ENCODE measurements at regions not wholly inside any gene's neighbourhood (a gene's known extent, or its start where the extent isn't known, plus 50 kb on each side); places are given as distances from the start of the nearest gene placed in this dataset.

DNA sequence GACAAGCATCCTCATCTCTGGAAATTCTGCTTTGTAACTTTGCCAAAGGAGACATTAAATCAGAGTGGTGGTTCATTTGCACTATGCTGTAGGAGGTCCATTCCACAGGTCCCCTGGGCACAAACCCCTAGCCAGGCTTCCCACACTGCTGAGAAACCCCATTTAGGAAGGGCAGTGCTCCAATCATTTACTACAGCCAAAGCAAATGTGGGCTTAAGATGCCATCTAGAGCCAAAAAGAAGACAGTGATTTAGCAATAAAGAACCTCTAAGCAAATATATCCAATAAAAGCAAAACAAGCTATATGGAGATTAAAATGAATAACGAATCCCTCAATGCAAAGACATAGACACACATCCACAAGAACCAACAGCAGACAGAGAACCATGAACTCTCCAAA lies 129.0 kb upstream of the ALDH1B1 start:
- ChIA-PET POLR2A (no interaction called here), CTCF (interaction anchor here (1.5 to 2.5 kb wide), 2 partner anchors 176 to 350 kb away, joined by 4 to 10 read pairs; no protein-coding TSS in a partner anchor)
- Mint-ChIP-seq H3K27me3 (ENCODE audit: low read depth) (peaks cover 14% of the 10 kb centered on the region), H3K4me1 (ENCODE audit: low read depth) (no peaks in the 10 kb centered on the region), H3K4me3 (no peak overlapping the region), H3K27ac (no peak overlapping the region), H3K9me3 (ENCODE audit: insufficient read depth) (peaks cover 22% of the 10 kb centered on the region), H3K36me3 (ENCODE audit: low read depth) (no peaks in the 10 kb centered on the region)
- ATAC-seq (no peak), DNase-seq (no peak)

DNA sequence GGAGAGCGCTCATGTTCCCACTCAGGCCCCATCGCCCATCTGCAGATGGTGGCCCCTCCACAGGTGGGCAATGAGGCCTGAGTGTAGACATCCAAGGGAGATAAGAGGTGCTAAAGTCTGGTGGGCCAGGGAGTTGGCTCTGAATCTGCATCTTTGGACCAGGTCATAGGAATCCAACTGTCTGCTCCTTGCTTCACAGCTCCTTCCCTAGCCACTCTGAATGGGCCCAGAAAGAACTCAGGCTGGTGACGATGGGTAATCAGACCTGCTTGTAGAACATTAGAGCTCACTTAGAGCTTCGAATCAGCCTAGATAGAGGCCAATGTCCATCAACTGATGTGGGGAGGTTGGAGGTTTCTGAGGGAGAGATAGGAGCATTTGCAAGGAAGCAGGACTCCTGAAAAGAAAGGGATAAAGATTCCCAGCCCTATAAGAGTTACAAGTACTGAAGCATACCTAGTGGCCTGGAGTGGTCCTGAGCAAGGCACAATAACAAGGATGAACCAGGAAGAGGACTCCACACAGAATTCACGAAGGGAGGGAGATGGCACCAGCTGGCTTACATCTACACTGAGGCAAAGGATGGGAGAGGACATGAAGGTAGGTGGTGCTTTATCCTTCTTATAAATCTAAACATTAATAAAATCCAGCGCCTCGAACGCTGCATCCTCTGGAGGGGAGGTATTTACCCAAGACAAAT lies 132.8 kb upstream of the ALDH1B1 start:
- Mint-ChIP-seq H3K4me1 (ENCODE audit: low read depth) (no peaks in the 10 kb centered on the region), H3K4me3 (no peak overlapping the region), H3K9me3 (ENCODE audit: insufficient read depth) (peaks cover 8% of the 10 kb centered on the region), H3K27me3 (ENCODE audit: low read depth) (peaks cover 5% of the 10 kb centered on the region), H3K27ac (no peak overlapping the region), H3K36me3 (ENCODE audit: low read depth) (no peaks in the 10 kb centered on the region)
- ATAC-seq (no peak), DNase-seq (no peak)
- POLR2A ChIA-PET, result no interaction called here
- CTCF ChIA-PET, result interaction anchor here (0.8 kb wide), 1 partner anchor 99 kb away, joined by 3 read pairs; no protein-coding TSS in a partner anchor

DNA sequence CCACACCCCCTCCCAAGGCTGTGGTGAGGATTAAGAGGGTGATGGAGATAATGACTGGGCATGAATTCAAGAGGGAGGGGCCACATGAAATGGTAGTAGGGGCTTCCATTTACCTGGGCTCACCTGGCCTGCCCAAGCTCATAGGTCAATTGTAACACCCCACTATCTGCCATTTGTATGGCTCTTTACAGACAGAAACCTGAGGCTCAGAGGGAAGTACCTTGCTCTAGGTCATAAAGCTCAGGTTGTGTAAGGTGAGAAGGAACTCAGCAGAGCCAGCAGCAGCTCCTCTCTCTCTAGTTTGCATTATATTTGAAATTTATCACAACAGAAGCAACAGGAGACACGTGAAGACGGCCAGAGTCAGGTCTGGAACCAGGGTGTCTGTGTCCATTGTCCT lies 133.4 kb upstream of the ALDH1B1 start:
- CTCF ChIA-PET, result interaction anchor here (0.8 kb wide), 1 partner anchor 99 kb away, joined by 3 read pairs; no protein-coding TSS in a partner anchor
- POLR2A ChIA-PET, result no interaction called here

DNA sequence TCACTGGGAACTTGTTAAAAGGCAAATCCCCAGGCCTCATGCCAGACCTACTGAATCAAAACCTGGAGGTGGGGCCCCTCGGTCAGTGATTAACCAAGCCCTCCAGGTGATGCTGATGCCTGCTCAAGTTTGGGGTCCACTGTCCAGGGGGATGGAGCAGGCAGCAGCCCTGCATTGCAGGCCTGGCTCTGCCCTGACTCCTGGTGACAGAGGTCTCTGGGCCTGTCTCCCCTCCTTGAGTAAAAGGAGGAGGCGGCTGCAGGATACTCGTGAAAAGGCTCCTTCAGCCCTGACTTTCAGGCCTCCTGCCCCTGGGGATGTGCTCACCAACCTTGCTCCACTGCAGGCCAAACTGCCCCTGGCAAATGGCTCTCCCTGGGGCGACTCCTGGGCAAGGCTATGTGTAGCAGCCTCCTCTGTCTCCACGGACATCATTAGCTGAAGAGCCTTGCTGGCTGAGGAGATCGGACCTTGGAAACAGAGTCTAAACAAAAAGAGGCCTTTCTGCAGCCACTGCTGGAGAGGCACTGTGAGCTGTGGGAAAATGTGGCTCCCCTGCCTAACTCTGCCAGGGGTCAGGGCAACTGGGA lies 134.8 kb upstream of the ALDH1B1 start:
- POLR2A ChIA-PET, result no interaction called here
- ATAC-seq (no peak), DNase-seq (no peak)
- no peaks in the 10 kb centered on the region for H3K4me1 Mint-ChIP-seq (ENCODE audit: low read depth)
- no peaks in the 10 kb centered on the region for H3K9me3 Mint-ChIP-seq (ENCODE audit: insufficient read depth)
- no peaks in the 10 kb centered on the region for H3K27me3 Mint-ChIP-seq (ENCODE audit: low read depth)
- CTCF ChIA-PET, result no interaction called here
- H3K36me3 Mint-ChIP-seq (ENCODE audit: low read depth), result no peaks in the 10 kb centered on the region
- no peak overlapping the region for H3K4me3 Mint-ChIP-seq
- H3K27ac Mint-ChIP-seq, result no peak overlapping the region

More for the DNA sequence above, 133.4 kb upstream of the ALDH1B1 start:
- H3K4me1 Mint-ChIP-seq (ENCODE audit: low read depth), result no peaks in the 10 kb centered on the region
- no peaks in the 10 kb centered on the region for H3K36me3 Mint-ChIP-seq (ENCODE audit: low read depth)
- H3K9me3 Mint-ChIP-seq (ENCODE audit: insufficient read depth), result peaks cover 2% of the 10 kb centered on the region
- peaks cover 5% of the 10 kb centered on the region for H3K27me3 Mint-ChIP-seq (ENCODE audit: low read depth)
- DNase-seq (no peak), ATAC-seq (no peak)
- no peak overlapping the region for H3K4me3 Mint-ChIP-seq
- no peak overlapping the region for H3K27ac Mint-ChIP-seq

DNA sequence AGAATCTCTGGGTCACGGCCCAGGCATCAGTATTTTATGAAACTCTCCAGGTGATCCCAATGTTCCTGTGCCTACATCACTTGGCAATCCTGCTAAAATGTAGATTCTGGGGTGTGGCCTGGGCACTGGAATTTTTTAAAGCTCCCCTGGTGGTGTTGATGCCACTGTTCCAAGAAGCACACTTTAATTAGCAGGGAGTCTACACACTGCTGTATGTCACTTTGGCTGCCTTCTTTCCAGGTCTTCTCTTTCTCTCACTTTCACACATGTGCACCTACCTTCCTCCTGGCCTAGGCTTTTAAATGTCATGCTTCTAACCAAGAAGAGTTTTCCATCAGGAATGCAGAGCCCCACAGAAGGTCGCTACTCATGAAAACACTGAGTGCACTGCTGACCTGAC lies 136.0 kb upstream of the ALDH1B1 start:
- ATAC-seq (no peak), DNase-seq (no peak)
- ChIA-PET CTCF (no interaction called here), POLR2A (no interaction called here)
- Mint-ChIP-seq H3K27ac (no peak overlapping the region), H3K27me3 (ENCODE audit: low read depth) (no peaks in the 10 kb centered on the region), H3K36me3 (ENCODE audit: low read depth) (no peaks in the 10 kb centered on the region), H3K9me3 (ENCODE audit: insufficient read depth) (no peaks in the 10 kb centered on the region), H3K4me1 (ENCODE audit: low read depth) (no peaks in the 10 kb centered on the region), H3K4me3 (no peak overlapping the region)

DNA sequence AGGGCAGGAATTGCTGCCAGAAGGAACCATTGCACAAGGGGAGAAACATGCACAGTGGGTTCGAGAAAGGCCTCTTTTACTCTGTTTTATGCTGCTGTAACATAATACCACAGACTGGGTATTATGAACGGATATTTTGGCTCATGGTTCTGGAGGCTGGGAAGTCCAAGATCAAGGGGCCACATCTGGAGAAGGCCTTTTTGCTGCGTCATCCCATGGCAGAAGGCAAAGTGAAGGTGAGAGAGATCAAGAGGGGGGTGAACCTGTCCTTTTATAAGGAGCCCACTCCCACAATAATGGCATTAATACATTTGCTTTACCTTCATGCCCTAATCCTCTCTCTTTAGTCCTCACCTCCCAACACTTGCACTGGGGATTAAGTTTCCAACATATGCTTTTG lies 136.9 kb upstream of the ALDH1B1 start:
- no peak overlapping the region for H3K4me3 Mint-ChIP-seq
- H3K9me3 Mint-ChIP-seq (ENCODE audit: insufficient read depth), result no peaks in the 10 kb centered on the region
- no peaks in the 10 kb centered on the region for H3K27me3 Mint-ChIP-seq (ENCODE audit: low read depth)
- no peak for DNase-seq
- no peak for ATAC-seq
- CTCF ChIA-PET, result no interaction called here
- no peaks in the 10 kb centered on the region for H3K36me3 Mint-ChIP-seq (ENCODE audit: low read depth)
- H3K4me1 Mint-ChIP-seq (ENCODE audit: low read depth), result no peaks in the 10 kb centered on the region
- POLR2A ChIA-PET, result no interaction called here
- no peak overlapping the region for H3K27ac Mint-ChIP-seq

DNA sequence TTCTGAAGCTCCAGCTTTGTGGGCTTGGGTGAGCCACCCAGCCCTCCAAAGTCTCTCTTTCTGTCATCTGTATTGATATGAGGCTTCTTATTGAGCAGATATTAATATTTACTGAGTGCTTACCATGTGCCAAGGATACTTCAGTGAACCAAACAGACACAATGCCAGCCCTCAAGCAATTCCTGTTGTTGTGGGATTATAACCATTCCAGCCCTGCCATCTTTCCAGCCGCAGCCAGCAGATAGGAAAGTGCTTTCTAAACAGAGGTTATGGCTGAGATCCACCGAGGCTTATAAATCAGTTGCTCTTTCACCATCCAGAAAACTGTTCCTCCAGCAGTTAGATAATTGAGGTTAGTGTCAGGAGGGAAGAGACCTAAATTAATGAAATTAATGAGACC lies 137.7 kb upstream of the ALDH1B1 start:
- DNase-seq, result no peak
- Mint-ChIP-seq H3K27ac (no peak overlapping the region), H3K4me3 (no peak overlapping the region), H3K36me3 (ENCODE audit: low read depth) (no peaks in the 10 kb centered on the region), H3K4me1 (ENCODE audit: low read depth) (no peaks in the 10 kb centered on the region), H3K27me3 (ENCODE audit: low read depth) (no peaks in the 10 kb centered on the region), H3K9me3 (ENCODE audit: insufficient read depth) (no peaks in the 10 kb centered on the region)
- POLR2A ChIA-PET, result no interaction called here
- CTCF ChIA-PET, result no interaction called here
- ATAC-seq, result no peak

DNA sequence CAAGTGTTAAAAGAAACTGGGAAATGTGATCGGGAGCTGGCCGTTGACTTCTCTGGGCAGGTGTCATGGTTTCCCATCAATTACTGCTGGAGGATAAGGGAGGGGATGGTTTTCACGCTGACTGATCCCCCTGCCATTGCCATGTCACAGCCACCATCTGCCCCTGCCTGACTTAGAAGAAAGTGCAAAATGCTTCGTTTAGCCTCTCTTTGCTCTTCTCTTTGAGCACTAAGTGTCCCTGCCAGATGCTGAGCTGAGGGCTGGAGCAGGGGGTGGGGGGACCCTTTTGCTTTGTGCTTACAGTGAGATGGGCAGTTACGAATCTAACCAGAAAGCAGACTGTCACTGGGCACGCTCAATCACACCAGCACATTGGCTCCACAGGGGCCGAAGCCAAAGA lies 138.4 kb upstream of the ALDH1B1 start:
- no peaks in the 10 kb centered on the region for H3K4me1 Mint-ChIP-seq (ENCODE audit: low read depth)
- H3K27ac Mint-ChIP-seq, result no peak overlapping the region
- H3K27me3 Mint-ChIP-seq (ENCODE audit: low read depth), result peaks cover under 1% of the 10 kb centered on the region
- H3K4me3 Mint-ChIP-seq, result no peak overlapping the region
- ATAC-seq (no peak), DNase-seq (no peak)
- H3K36me3 Mint-ChIP-seq (ENCODE audit: low read depth), result no peaks in the 10 kb centered on the region
- CTCF ChIA-PET, result no interaction called here
- POLR2A ChIA-PET, result no interaction called here
- no peaks in the 10 kb centered on the region for H3K9me3 Mint-ChIP-seq (ENCODE audit: insufficient read depth)

DNA sequence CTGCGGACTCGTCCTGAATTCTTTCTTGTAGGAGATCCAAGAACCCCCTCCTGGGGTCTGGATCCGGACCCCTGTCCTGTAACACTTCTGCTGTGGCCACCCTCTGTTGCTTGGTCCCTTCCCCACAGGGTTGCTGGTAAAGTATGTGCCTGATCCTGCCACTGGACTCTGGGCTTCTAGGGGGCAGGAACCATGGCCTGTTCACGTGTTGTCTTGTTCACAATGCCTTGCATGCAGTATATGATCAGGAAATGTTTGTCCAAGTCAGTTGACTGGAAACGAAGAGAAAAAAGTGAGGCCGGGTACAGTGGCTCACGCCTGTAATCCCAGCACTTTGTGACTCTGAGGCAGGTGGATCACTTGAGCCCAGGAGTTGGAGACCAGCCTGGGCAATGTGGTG lies 139.3 kb upstream of the ALDH1B1 start:
- CTCF ChIA-PET, result no interaction called here
- no peaks in the 10 kb centered on the region for H3K4me1 Mint-ChIP-seq (ENCODE audit: low read depth)
- no peak for ATAC-seq
- H3K27me3 Mint-ChIP-seq (ENCODE audit: low read depth), result peaks cover 2% of the 10 kb centered on the region
- H3K4me3 Mint-ChIP-seq, result no peak overlapping the region
- no peak for DNase-seq
- H3K27ac Mint-ChIP-seq, result no peak overlapping the region
- POLR2A ChIA-PET, result no interaction called here
- no peaks in the 10 kb centered on the region for H3K9me3 Mint-ChIP-seq (ENCODE audit: insufficient read depth)
- no peaks in the 10 kb centered on the region for H3K36me3 Mint-ChIP-seq (ENCODE audit: low read depth)

DNA sequence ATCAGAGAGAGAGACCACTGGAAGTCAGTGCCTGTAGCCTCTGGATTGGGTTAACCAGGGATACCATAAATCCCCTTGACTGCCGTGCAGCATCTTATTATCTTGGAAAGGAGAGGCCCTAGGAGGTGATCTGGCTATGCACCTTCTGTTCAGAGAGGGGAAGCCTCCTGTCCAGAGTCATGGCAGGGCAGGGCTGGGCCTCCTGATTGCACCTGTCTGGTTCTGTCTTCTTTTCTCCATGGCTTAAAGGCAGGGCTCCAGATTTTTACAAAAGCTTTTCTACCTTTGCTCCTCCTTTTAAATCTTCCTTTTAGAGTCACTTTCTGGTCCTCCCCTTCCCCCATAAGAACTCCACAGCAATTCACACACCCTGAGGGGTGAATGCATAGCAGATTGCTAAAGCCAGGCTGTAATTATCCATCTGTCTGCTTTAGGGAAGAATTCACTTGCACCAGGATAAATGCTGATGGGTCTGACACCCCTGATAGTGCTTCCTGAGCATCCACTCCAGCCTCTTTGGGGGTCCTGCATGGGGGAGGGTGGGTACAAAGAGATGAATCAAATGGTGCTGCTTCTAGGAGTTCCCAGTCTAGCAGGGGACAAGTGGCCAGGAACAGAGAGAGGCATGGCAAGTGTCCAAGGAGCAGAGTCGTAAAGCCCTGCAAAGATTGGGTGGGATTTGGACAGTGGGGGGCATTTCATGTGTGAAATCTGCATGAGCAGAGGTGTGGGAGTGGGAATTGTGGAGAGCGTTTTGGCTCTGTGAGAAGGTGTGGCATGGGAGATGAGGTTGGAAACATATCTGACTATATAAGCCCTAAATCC lies 141.3 kb upstream of the ALDH1B1 start:
- ChIA-PET POLR2A (no interaction called here), CTCF (no interaction called here)
- no peaks in the 10 kb centered on the region for H3K4me1 Mint-ChIP-seq (ENCODE audit: low read depth)
- H3K36me3 Mint-ChIP-seq (ENCODE audit: low read depth), result no peaks in the 10 kb centered on the region
- no peak overlapping the region for H3K4me3 Mint-ChIP-seq
- no peak overlapping the region for H3K27ac Mint-ChIP-seq
- DNase-seq (no peak), ATAC-seq (no peak)
- H3K27me3 Mint-ChIP-seq (ENCODE audit: low read depth), result peaks cover 4% of the 10 kb centered on the region
- H3K9me3 Mint-ChIP-seq (ENCODE audit: insufficient read depth), result no peaks in the 10 kb centered on the region

DNA sequence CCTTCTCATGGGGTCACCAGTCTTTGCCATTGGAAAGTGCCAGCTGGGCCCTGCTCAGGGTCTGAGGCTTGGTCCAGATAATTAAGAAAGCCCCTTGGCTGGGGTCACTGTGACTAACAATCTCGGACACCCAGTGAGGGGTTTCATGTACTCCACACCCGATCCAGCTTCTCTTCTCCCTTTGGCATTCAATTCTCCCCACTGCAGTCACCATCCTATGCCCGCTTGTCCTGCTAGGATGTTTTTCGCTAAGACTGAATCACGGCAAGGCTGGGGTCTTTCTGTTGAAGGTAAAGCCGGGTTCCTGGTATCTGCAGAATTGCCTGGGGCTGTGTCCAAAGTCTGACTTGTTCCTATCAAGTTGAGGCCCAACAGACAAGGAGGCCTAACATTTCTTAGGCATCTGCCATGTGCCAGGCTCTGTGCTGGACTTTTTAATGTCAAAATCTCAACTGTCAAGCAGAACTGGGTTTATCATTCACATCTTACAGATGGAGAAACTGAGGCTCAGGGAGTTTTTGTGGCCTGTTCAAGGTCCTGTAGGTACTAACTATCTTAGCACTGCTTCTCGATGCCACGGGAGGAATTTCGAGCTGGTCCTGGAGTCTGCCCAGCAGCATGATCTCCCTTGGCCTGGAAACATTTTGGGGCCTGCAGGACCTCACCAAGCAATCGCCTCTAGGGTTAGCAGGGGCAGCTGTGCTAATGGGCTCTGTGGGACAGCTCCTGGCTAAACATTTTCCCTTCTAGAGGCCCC lies 142.0 kb upstream of the ALDH1B1 start:
- Mint-ChIP-seq H3K4me3 (no peak overlapping the region), H3K27ac (no peak overlapping the region), H3K4me1 (ENCODE audit: low read depth) (no peaks in the 10 kb centered on the region), H3K27me3 (ENCODE audit: low read depth) (peaks cover 4% of the 10 kb centered on the region), H3K9me3 (ENCODE audit: insufficient read depth) (no peaks in the 10 kb centered on the region), H3K36me3 (ENCODE audit: low read depth) (no peaks in the 10 kb centered on the region)
- no peak for DNase-seq
- ChIA-PET CTCF (no interaction called here), POLR2A (no interaction called here)
- ATAC-seq, result no peak

Data from activated CD8-positive, alpha-beta T cell treated with anti-CD3 and anti-CD28 coated beads, Interleukin-2, amount 10 ng/mL, durations not matched to agents 7 days and 5 days (primary cell).